ENCODE measurements at regions not wholly inside any gene's neighbourhood (a gene's known extent, or its start where the extent isn't known, plus 50 kb on each side); places are given as distances from the start of the nearest gene placed in this dataset.
"Not testable (repeated sequence)": the region's sequence is repeated elsewhere in the genome, so short reads cannot be mapped to it uniquely, and the experiment has no call there.

- no peak for DNase-seq (ENCODE audit: low read depth in 2 of 2)
Observed at GRCh38 chr7:79781716-79782115, 328.2 kb upstream of the MAGI2 start.

- no peak for DNase-seq (ENCODE audit: low read depth in 2 of 2)
Observed at GRCh38 chr7:79778786-79779770, 325.6 kb upstream of the MAGI2 start.

- DNase-seq (ENCODE audit: low read depth in 2 of 2) = no peak
Observed at GRCh38 chr7:79775911-79776310, 322.4 kb upstream of the MAGI2 start.

- no peak for DNase-seq (ENCODE audit: low read depth in 2 of 2)
Observed at GRCh38 chr7:79774150-79774549, 320.7 kb upstream of the MAGI2 start.

- no peak for DNase-seq (ENCODE audit: low read depth in 2 of 2)
Observed at GRCh38 chr7:79770970-79771369, 317.5 kb upstream of the MAGI2 start.

GRCh38 chr7:79770063-79770462 is 316.6 kb upstream of the MAGI2 start:
- peak in 1 of 2 donors; percentile 7 for DNase-seq (ENCODE audit: low read depth in 2 of 2)

- DNase-seq (ENCODE audit: low read depth in 2 of 2) = not testable (repeated sequence)
Observed at GRCh38 chr7:79767876-79768560, 314.6 kb upstream of the MAGI2 start.

- DNase-seq (ENCODE audit: low read depth in 2 of 2) = not testable (repeated sequence)
Observed at GRCh38 chr7:79767192-79767591, 313.7 kb upstream of the MAGI2 start.

GRCh38 chr7:79761876-79762429 is 308.5 kb upstream of the MAGI2 start:
- DNase-seq (ENCODE audit: low read depth in 2 of 2) = no peak

GRCh38 chr7:79750941-79751340 is 297.5 kb upstream of the MAGI2 start:
- not testable (repeated sequence) for DNase-seq (ENCODE audit: low read depth in 2 of 2)

GRCh38 chr7:79749856-79750255 is 296.4 kb upstream of the MAGI2 start:
- DNase-seq (ENCODE audit: low read depth in 2 of 2) = no peak

- peak; percentile 3 to 25 for DNase-seq (ENCODE audit: low read depth in 2 of 2)
Observed at GRCh38 chr7:79741684-79742083, 288.2 kb upstream of the MAGI2 start.

GRCh38 chr7:79740076-79740475 is 286.6 kb upstream of the MAGI2 start:
- DNase-seq (ENCODE audit: low read depth in 2 of 2) = no peak

- DNase-seq (ENCODE audit: low read depth in 2 of 2) = not testable (repeated sequence)
Observed at GRCh38 chr7:79739036-79739709, 285.7 kb upstream of the MAGI2 start.

- DNase-seq (ENCODE audit: low read depth in 2 of 2) = no peak
Observed at GRCh38 chr7:79736418-79736817, 283.0 kb upstream of the MAGI2 start.

GRCh38 chr7:79735012-79735411 is 281.5 kb upstream of the MAGI2 start:
- DNase-seq (ENCODE audit: low read depth in 2 of 2) = no peak

GRCh38 chr7:79734181-79734580 is 280.7 kb upstream of the MAGI2 start:
- no peak for DNase-seq (ENCODE audit: low read depth in 2 of 2)

- DNase-seq (ENCODE audit: low read depth in 2 of 2) = no peak
Observed at GRCh38 chr7:79732535-79732934, 279.1 kb upstream of the MAGI2 start.

- no peak for DNase-seq (ENCODE audit: low read depth in 2 of 2)
Observed at GRCh38 chr7:79730971-79731370, 277.5 kb upstream of the MAGI2 start.

- DNase-seq (ENCODE audit: low read depth in 2 of 2) = no peak
Observed at GRCh38 chr7:79723833-79724618, 270.6 kb upstream of the MAGI2 start.

GRCh38 chr7:79722217-79722616 is 268.8 kb upstream of the MAGI2 start:
- DNase-seq (ENCODE audit: low read depth in 2 of 2) = no peak
